H4 (cell line): ENCODE measurements at regions not wholly inside any gene's neighbourhood (a gene's known extent, or its start where the extent isn't known, plus 50 kb on each side); places are given as distances from the start of the nearest gene placed in this dataset.

Experiments
- DNase-seq: peaks from one replicate; pipeline ENCODE4 v3.0.0-alpha.2; 2015; ENCODE audit warnings: low spot score

GRCh38 chr3:157718800-157719199 lies 215.6 kb upstream of the VEPH1 start:
- no peak for DNase-seq

DNA sequence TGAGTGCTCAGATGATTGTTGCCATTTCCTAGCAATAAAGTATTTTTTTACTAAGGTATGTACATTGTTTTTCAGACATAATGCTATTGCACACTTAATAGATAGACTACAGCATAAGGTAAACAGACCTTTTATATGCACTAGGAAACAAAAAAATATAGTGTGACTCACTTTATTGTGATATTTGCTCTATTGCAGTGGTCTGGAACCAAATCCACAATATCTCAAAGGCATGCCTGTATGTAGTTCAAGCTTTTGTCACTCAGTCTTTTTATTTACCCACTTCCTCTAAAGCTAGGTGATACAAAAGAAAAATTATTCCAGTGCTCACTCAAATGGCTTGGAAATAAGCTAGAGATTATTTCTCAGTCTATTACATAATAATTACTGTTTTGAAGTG lies 209.9 kb upstream of the VEPH1 start:
- DNase-seq: no peak

GRCh38 chr3:157705258-157705657 lies 202.0 kb upstream of the VEPH1 start:
- no peak for DNase-seq

- no peak for DNase-seq
Observed at GRCh38 chr3:157700405-157700804, 197.2 kb upstream of the VEPH1 start.

DNA sequence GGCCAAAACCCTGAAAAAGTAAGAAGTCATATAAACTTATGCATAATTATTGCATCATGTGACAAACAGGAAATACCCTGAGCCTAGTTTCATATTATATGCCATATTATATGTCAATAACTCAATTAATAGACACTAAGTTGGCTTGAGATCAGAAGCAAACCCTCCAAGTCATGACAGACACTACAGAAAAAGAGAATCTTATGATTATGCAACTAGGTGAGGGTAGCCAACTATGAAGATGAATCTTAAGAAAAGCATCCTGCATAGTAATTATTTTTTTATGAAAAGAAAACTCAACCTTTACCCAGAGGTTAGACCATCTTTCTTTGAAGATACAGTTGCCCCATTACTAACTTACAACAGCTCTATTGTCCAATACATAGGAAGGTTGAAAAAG lies 192.4 kb upstream of the VEPH1 start:
- no peak for DNase-seq

DNA sequence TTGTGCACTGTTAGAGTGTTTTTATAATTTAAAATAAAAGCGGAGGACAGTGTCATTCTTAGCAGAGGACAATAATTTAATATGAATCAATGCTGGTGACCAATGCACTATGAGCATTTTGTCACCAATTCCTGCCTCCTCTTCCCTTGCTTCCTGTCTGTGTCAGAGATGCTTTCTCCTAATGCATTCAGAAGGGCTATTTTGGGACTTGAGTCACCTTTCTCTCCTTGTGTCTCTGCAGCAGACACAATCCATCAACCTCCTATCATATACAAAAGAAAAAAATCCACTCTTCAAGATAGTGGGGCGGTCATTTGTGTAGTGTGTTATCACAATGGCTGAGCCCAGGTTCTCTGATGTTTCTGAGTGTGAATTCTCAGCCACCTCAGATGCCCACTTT lies 191.9 kb upstream of the VEPH1 start:
- DNase-seq: no peak

DNA sequence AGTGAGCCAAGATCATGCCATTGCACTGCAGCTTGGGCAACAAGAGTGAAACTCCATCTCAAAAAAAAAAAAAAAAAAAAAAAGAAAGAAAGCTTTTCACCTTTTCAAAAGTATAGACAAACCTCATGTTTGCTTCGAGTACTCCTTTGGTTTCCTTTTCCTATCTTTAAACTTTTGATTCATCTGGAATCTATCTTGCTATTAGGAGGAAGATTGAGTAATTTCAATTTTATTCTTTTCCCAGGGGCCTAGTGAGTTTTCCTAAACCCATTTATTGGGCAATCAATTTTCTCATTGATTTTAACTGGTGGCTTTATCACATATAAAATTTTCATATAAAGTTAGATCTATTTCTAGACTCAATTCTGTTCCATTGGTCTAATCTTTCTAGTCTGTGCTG lies 190.5 kb upstream of the VEPH1 start:
- DNase-seq: no peak

DNA sequence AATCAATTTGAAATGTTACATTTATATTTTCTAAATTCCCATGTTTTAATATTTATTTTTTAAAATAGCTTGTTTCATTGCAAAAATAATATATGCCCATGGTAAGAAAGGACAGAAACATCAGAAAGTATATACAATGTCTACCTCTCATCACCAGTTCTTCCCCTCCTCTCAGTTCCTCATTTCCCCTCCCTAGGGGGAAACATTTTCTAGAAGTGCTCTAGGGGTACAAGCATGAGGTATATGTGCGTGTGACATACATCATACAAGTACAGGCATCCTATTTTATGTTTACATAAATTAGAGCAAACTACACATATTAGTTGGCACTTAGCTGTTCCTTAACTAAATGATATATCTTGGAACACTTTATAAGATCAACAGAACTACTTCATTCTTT lies 189.3 kb upstream of the VEPH1 start:
- no peak for DNase-seq

DNA sequence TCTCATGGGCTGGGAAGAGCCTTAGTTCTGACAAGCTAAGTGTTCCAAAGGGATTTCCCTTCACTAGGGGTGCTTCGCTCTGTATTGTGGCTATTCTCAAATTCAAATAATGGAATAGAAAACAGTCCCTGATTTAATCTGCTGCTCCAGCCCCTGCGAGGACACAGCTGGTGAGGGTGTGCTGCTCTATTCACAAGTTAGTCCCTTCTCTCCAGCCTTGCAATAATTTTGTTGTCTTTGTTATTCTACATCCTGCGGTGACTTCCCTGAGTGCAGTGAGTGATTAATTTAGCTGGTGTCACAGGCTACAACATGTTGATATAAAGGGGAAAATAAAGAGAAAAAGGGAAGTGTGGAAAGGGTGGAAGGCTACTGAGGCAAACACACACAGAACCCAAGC lies 180.5 kb upstream of the VEPH1 start:
- DNase-seq: no peak

GRCh38 chr3:157672061-157672460 lies 168.8 kb upstream of the VEPH1 start:
- no peak for DNase-seq

DNA sequence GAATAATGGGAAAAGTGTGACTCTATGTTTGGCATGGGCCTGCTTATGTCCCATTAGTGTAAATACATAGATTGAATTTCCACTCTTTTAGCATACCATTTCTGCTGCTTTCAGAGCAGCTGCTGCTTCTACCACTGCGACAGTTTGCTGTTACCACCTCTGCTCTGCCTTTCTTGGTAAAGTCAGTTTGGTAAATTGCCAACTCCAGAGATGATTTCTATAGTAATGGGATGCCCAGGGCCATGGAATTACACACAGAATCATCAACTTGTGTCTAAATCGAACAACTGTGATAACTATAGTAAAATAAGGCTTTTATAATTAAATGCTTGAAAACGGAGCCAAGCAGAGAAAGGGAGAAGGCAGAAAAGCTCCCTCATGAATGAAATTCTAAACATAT lies 168.4 kb upstream of the VEPH1 start:
- no peak for DNase-seq

DNA sequence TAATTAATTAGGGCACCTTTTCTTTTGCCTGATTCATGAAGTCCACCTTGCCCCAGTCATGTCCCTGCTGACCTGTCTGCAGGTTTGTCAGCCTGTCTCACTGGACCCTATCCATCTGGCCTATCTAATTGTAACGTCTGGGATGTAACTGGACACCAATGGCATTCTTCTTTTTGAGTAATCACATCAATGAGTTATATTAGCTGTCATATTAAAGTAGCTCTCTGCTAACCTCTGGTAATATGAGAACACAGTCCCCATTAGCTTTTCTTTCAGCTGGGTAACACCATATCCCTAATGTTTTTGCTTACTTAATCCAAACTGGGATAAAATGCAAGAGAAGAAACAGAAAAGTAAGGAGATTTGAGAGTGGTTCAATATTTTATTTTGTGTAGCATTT lies 166.2 kb upstream of the VEPH1 start:
- DNase-seq: no peak

- DNase-seq: no peak
Observed at GRCh38 chr3:157667493-157667892, 164.3 kb upstream of the VEPH1 start.

- DNase-seq: no peak
Observed at GRCh38 chr3:157662171-157662570, 159.0 kb upstream of the VEPH1 start.

DNA sequence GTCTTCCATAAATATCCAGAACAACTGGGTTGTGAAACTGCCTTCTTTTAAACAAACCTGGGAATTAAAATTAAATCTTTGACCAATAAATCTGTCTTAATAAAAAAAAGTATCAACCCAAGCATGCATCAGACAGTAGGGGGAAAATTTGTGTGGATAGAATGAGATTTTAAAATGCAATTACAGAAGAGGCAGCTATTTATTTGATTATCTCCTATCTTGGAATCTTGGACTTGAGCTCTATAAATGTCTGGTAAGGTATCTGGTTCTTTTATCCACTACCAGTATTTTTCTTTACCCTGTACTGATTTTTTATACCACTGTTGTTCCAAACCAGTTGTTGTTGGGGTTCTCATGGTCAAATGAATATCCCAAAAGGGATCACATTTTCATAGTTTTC lies 157.6 kb upstream of the VEPH1 start:
- no peak for DNase-seq

DNA sequence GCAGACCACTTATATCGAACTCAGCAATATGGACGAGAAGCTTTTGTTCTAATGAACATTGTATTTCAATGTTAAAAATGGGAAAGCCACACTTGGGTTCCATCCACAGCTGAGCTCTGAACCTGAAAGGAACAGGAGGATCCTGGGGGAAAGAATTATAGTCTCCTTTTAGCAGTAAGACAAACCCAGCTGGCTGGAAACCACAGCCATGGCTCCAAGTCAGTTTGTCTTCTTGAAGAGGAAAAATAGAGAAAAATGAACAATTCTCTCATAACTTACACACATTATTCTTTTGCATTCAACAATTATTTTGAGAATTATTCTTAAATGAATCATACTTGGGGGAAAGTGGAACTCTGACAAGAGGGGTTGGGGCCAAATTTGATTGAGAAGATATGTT lies 149.2 kb upstream of the VEPH1 start:
- no peak for DNase-seq

DNA sequence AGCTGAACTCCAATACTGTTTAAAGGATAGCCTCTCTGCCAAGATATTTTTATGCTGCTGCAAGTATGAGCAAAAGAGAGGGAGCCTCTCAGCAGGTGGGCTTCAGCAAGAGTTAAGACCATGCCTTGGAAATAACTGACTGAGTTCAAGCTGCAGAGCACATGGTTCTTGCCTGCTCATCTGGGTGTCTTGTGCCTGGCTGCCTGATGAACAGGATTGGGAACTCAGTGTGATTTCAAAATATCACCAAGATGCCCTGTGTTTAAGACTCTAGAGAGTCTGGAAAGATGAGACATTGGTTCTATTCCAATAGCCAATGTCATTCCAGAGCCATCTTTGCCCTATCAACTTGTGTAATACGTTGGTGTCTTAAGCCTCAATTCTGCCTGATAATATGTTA lies 147.5 kb upstream of the VEPH1 start:
- no peak for DNase-seq

DNA sequence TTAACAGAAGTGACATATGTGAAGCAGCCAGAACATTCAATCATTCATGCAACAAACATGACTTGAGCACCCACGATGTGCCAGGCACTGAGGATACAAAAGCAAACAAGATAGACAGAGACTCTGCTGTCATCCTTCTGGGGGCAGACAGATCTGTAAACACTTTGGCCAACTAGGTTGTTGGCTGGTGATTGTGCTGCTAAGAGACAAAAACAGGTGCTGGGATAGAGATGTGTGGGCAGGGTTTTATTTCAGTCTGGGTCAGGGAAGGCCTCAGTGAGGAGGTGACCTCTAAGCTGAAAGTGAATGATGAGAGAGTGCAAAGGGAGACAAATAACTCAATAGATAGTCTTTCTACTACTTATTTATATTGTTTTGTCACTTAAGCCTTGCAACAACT lies 147.0 kb upstream of the VEPH1 start:
- no peak for DNase-seq

GRCh38 chr3:157649511-157649910 lies 146.3 kb upstream of the VEPH1 start:
- DNase-seq: no peak

GRCh38 chr3:157647820-157648219 lies 144.6 kb upstream of the VEPH1 start:
- no peak for DNase-seq

DNA sequence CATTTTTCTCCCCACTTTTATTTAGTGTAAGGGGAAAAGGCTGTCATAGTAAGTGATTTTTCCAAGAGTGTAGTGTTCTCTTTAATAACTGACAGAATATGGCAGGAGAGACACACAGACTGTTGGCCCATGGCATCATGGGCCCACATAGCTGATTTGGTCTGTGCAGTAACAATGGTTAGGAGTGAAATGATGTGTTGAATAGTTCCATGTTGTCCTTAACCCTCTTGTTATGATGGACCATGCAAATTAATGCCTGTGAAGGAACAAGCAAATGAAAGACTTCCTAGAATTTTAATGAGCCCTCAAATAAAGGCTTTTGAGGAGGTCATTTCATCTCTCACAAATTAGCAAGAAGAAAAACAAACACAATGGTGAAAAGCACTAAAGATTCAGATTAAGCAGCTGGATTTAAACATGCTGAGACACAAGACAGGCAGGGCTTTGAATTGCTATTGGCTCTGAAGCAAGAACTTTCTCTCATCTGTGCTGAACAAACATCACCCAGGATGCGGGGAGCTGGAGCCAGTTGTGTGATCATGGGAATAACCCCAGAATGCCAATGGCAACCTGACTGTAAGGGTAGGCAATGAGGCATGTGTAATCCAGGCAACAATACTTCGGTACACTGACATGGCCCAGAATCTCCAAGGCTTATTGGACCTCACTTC lies 136.7 kb upstream of the VEPH1 start:
- no peak for DNase-seq

- DNase-seq: no peak
Observed at GRCh38 chr3:157637866-157638265, 134.7 kb upstream of the VEPH1 start.

DNA sequence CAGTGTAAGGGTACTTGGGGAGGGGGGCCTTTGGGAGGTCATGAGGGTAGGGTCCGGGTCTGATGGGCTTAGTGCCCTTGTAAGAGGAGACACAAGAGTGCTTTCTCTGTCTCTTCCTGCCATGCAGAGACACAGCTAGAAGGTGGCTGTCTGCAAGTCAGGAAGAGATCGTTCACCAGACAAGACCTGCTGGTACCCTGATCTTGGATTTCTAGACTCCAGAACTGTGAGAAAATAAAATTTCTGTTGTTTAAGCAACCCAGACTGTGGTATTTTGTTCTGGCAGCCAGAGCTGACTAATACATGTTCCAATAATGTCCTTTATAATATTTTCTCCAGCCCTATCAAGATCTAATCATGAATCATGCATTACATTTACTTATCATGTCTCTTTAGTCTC lies 130.0 kb upstream of the VEPH1 start:
- no peak for DNase-seq

DNA sequence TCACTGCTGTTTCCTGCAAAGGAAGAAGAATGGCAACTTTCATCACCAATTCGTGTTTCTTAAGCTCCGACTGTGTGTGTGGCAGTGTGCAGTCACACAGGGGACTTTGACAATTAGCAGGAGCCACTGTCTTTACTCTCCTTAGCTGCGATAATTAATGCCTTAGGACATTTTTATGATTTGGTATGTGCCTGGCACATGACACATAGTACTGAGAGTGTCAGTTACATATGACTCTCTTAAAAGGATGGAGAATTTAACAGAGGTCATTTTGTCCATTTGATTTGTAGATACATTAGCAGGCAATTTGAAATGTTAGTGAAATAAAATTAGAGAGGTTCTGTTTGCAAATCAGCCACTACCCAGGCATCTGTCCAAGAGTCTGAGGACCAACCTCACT lies 128.9 kb upstream of the VEPH1 start:
- no peak for DNase-seq

DNA sequence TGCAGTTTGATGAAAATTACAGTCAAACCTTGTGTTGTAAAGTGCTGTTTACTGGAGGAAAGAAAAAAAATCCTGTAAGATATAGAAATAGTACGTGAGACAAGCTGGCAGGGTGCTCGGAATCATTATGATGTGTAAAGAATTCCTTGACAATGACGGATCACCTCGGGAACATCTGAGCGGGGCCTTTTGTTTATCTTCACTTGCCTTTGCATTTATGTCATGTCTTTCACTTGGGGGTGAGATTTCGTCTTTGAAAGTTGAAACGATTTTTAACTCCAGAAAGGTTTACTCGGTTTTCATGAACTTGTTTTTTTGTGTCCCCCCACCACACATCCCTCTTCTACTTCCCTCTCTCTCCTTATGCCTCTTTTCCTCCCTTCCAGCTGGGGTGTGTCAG lies 128.3 kb upstream of the VEPH1 start:
- no peak for DNase-seq
